ENCODE measurements at regions not wholly inside any gene's neighbourhood (a gene's known extent, or its start where the extent isn't known, plus 50 kb on each side); places are given as distances from the start of the nearest gene placed in this dataset.

- TF ChIP-seq CTCF (IDR thresholded peaks at IDR 0.05) (no peak), POLR2AphosphoS5 (IDR thresholded peaks at IDR 0.05) (no peak), POLR2A (IDR thresholded peaks at IDR 0.05) (no peak)
- no peak for DNase-seq
- no peaks in the 10 kb centered on the region for H3K27me3 ChIP-seq
- intact Hi-C loops (cut with DNase I), result loop anchor here (10.0 kb wide), 1 partner anchor 375 kb away; no protein-coding TSS in a partner anchor
- H3K4me3 ChIP-seq, result no peak overlapping the region
- H3K4me1 ChIP-seq, result no peaks in the 10 kb centered on the region
- H3K36me3 ChIP-seq, result no peaks in the 10 kb centered on the region
- H3K9me3 ChIP-seq, result no peaks in the 10 kb centered on the region
- H3K27ac ChIP-seq, result no peak overlapping the region
- WGBS, 2 donors, result 18 to 68% methylated on average over 9 of the region's 9 CpGs
These were observed 188.0 kb upstream of the PKDCC start for GRCh38 chr2:41859615-41860514.

- intact Hi-C loops (cut with DNase I), result no loop called here
- TF ChIP-seq CTCF (IDR thresholded peaks at IDR 0.05), result no peak
- no peaks in the 10 kb centered on the region for H3K9me3 ChIP-seq
- no peak overlapping the region for H3K27ac ChIP-seq
- DNase-seq, result no peak
- H3K36me3 ChIP-seq, result no peaks in the 10 kb centered on the region
- 91% methylated on average over 2 of the region's 2 CpGs for WGBS, 2 donors
- no peaks in the 10 kb centered on the region for H3K27me3 ChIP-seq
- no peak overlapping the region for H3K4me3 ChIP-seq
- no peaks in the 10 kb centered on the region for H3K4me1 ChIP-seq
These were observed 184.8 kb upstream of the PKDCC start for GRCh38 chr2:41863062-41863461.

GRCh38 chr2:41865263-41865662 lies 182.6 kb upstream of the PKDCC start:
- Histone ChIP-seq H3K27me3 (no peaks in the 10 kb centered on the region), H3K27ac (no peak overlapping the region), H3K4me1 (peaks cover 0 to 5% (median 2%) of the 10 kb centered on the region in 4 donors), H3K4me3 (no peak overlapping the region), H3K9me3 (no peaks in the 10 kb centered on the region), H3K36me3 (no peaks in the 10 kb centered on the region)
- no peak for DNase-seq
- no peak for TF ChIP-seq CTCF (IDR thresholded peaks at IDR 0.05)
- no peak for TF ChIP-seq POLR2AphosphoS5 (IDR thresholded peaks at IDR 0.05)
- no peak for TF ChIP-seq EP300 (IDR thresholded peaks at IDR 0.05)
- TF ChIP-seq POLR2A (IDR thresholded peaks at IDR 0.05), result no peak
- WGBS, 2 donors, result 62 to 76% methylated on average over 3 of the region's 3 CpGs
- intact Hi-C loops (cut with DNase I), result no loop called here

- Histone ChIP-seq H3K27me3 (no peaks in the 10 kb centered on the region), H3K4me1 (peaks cover 0 to 20% (median 3%) of the 10 kb centered on the region in 4 donors), H3K36me3 (no peaks in the 10 kb centered on the region), H3K4me3 (no peak overlapping the region), H3K9me3 (no peaks in the 10 kb centered on the region), H3K27ac (no peak overlapping the region)
- DNase-seq, result no peak
- intact Hi-C loops (cut with DNase I), result no loop called here
- WGBS, 2 donors, result 70 to 76% methylated on average over 3 of the region's 3 CpGs
- no peak for TF ChIP-seq CTCF (IDR thresholded peaks at IDR 0.05)
- TF ChIP-seq POLR2A (IDR thresholded peaks at IDR 0.05), result no peak
- no peak for TF ChIP-seq EP300 (IDR thresholded peaks at IDR 0.05)
- no peak for TF ChIP-seq POLR2AphosphoS5 (IDR thresholded peaks at IDR 0.05)
These were observed 180.3 kb upstream of the PKDCC start for GRCh38 chr2:41867553-41867952.

All from sigmoid colon (tissue), 6 donors.